BE2C (cell line): ENCODE measurements at regions not wholly inside any gene's neighbourhood (a gene's known extent, or its start where the extent isn't known, plus 50 kb on each side); places are given as distances from the start of the nearest gene placed in this dataset.

Source experiments
- DNase-seq: peaks from one replicate; pipeline ENCODE4 v3.0.0-alpha.2; 2020
- H3K27me3 ChIP-seq: fragments of 250-450 bp; sonication (Bioruptor Pico); 2 replicates; pipeline ENCODE4 v1.5.1; 2020; ENCODE audit warnings: mild to moderate bottlenecking
- H3K36me3 ChIP-seq: fragments of 250-450 bp; sonication (Bioruptor Pico); 2 replicates; pipeline ENCODE4 v1.5.1; 2020; ENCODE audit warnings: mild to moderate bottlenecking
- H3K4me1 ChIP-seq: fragments of 250-450 bp; sonication (Bioruptor Pico); 2 replicates; pipeline ENCODE4 v1.5.1; 2020
- H3K4me3 ChIP-seq: 2 replicates; pipeline ENCODE4 v1.5.1; 2011; ENCODE audit warnings: low read depth, low read length
- H3K9me3 ChIP-seq: fragments of 250-450 bp; sonication (Bioruptor Pico); 2 replicates; pipeline ENCODE4 v1.5.1; 2020
- TF ChIP-seq, protein P1 (sequence below): IDR thresholded peaks from 2 replicates; pipeline ENCODE4 v1.5.1; 2012; ENCODE audit warnings: mild to moderate bottlenecking, low read depth, low read length

- TF ChIP-seq, protein P1, sequence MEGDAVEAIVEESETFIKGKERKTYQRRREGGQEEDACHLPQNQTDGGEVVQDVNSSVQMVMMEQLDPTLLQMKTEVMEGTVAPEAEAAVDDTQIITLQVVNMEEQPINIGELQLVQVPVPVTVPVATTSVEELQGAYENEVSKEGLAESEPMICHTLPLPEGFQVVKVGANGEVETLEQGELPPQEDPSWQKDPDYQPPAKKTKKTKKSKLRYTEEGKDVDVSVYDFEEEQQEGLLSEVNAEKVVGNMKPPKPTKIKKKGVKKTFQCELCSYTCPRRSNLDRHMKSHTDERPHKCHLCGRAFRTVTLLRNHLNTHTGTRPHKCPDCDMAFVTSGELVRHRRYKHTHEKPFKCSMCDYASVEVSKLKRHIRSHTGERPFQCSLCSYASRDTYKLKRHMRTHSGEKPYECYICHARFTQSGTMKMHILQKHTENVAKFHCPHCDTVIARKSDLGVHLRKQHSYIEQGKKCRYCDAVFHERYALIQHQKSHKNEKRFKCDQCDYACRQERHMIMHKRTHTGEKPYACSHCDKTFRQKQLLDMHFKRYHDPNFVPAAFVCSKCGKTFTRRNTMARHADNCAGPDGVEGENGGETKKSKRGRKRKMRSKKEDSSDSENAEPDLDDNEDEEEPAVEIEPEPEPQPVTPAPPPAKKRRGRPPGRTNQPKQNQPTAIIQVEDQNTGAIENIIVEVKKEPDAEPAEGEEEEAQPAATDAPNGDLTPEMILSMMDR: no peak
- H3K9me3 ChIP-seq: no peaks in the 10 kb centered on the region
- H3K27me3 ChIP-seq: no peaks in the 10 kb centered on the region
- DNase-seq: no peak
- no peaks in the 10 kb centered on the region for H3K36me3 ChIP-seq
- no peaks in the 10 kb centered on the region; the same call in 1 of the 2 replicates for H3K4me1 ChIP-seq
- H3K4me3 ChIP-seq: no peak overlapping the region
Observed at GRCh38 chr5:107112216-107112615, 558.5 kb downstream of the EFNA5 start.

DNA sequence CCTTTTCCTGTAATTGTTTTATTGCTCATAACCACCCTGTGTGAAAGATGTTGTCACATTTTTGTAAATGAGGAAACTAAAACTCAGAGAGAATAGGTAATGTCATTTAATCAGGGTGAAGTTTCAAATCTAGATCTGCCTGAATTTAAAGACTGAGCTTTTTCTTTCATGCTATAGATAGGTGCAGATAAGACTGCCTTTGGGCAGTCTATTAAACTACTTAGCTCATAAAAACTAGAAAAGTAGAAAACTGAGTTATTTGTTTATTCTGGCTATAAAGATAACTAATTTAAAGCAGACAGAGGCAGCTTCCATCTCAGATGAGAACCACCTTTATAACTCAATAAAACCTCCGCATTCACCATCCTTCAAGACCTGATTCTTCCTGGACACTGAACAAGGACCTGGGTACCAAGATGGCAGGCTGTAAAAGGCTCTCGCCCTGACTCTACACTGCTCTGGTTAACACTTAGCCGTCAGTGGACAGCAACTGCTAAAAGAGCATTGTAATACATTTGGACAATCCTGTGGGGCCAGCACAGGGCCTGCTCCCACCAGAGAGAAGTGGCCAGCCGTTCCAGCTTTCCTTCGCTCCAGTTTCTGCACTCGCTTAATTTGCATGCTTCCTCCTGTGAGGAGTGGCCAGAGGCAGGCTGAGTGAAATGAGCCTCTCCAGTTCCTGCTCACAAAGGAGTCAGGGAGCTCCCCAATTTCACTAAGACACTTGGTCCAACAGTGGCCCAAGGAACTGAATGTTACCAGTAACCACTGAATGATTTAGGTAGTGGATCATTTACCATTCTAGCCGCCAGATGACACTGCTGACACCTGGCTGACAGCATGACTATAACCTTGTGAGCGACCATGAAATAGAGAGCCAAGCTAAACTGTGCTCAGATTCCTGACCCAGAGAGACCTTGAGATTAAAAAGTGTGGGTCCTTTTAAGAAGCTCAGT is 566.4 kb downstream of the EFNA5 start:
- Histone ChIP-seq H3K4me1 (peaks cover 14% of the 10 kb centered on the region), H3K36me3 (no peaks in the 10 kb centered on the region), H3K4me3 (no peak overlapping the region), H3K9me3 (no peaks in the 10 kb centered on the region), H3K27me3 (no peaks in the 10 kb centered on the region)
- TF ChIP-seq, protein P1: no peak; the same call in 1 of the 2 replicates
- DNase-seq: no peak

- TF ChIP-seq, protein P1: no peak
- no peak overlapping the region for H3K4me3 ChIP-seq
- H3K4me1 ChIP-seq: peaks cover 21% of the 10 kb centered on the region
- no peak for DNase-seq
- H3K9me3 ChIP-seq: no peaks in the 10 kb centered on the region
- no peaks in the 10 kb centered on the region for H3K27me3 ChIP-seq
- no peaks in the 10 kb centered on the region for H3K36me3 ChIP-seq
Observed at GRCh38 chr5:107103522-107103921, 567.2 kb downstream of the EFNA5 start.

GRCh38 chr5:107100121-107100520 is 570.6 kb downstream of the EFNA5 start:
- no peaks in the 10 kb centered on the region for H3K36me3 ChIP-seq
- no peaks in the 10 kb centered on the region for H3K9me3 ChIP-seq
- no peaks in the 10 kb centered on the region for H3K27me3 ChIP-seq
- DNase-seq: no peak
- peaks cover 21% of the 10 kb centered on the region for H3K4me1 ChIP-seq
- no peak overlapping the region for H3K4me3 ChIP-seq
- TF ChIP-seq, protein P1: no peak

DNA sequence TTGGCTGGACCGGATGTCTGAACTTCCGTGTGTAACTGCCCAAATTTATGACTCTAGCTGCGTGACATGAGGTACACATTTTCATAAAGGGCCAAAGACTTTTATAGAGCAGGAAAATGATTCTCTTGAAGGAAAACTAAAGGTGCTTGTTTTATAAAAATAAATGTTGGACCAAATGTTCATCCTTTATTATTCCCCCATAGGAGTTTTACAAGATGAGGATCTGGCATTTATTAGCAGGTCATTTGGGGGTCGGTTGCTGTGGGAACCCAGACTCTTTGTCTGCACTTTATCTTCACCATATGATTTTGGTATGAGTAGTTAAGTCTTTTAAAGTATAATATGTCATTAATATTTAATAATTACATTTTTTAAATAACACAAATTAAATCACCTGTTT is 571.2 kb downstream of the EFNA5 start:
- Histone ChIP-seq H3K4me3 (no peak overlapping the region), H3K9me3 (no peaks in the 10 kb centered on the region), H3K36me3 (no peaks in the 10 kb centered on the region), H3K27me3 (no peaks in the 10 kb centered on the region), H3K4me1 (peaks cover 21% of the 10 kb centered on the region)
- TF ChIP-seq, protein P1: no peak
- peak; percentile 15 for DNase-seq

- no peak for DNase-seq
- TF ChIP-seq, protein P1: no peak
- Histone ChIP-seq H3K4me1 (no peaks in the 10 kb centered on the region), H3K36me3 (no peaks in the 10 kb centered on the region), H3K9me3 (no peaks in the 10 kb centered on the region), H3K27me3 (no peaks in the 10 kb centered on the region), H3K4me3 (no peak overlapping the region)
Observed at GRCh38 chr5:107092695-107093094, 578.0 kb downstream of the EFNA5 start.
